A549 (cell line): ENCODE measurements at regions not wholly inside any gene's neighbourhood (a gene's known extent, or its start where the extent isn't known, plus 50 kb on each side); places are given as distances from the start of the nearest gene placed in this dataset.

Source experiments
- ATAC-seq, 2 experiments: fragments of 200-7000 bp in 1 of 2; fragments of >200 bp in 1 of 2; cut with Nextera tagmentation in 1 of 2; cut with Tn5 transposase in 1 of 2; 3 replicates each; pipeline versions ENCODE4 v1.8.0 to v1.9.1; 2018 to 2020; ENCODE audit warnings: mild to moderate bottlenecking in 1 of 2, moderate library complexity in 1 of 2
- CTCF ChIA-PET: fragments of 300-600 bp; sonication (Branson Sonifier 250); formaldehyde crosslinking; extraction: SDS; loops from one replicate; lab custom pipeline; 2021; ENCODE audit warnings: antibody characterized with exemption, inconsistent platforms; lab: Yijun Ruan, JAX
- POLR2A ChIA-PET: fragments of 350-600 bp; formaldehyde crosslinking; extraction: SDS; loops from one replicate; lab custom pipeline; 2021; ENCODE audit warnings: antibody characterized with exemption, inconsistent platforms; lab: Yijun Ruan, JAX
- DNase-seq, 2 experiments: peaks; one replicate each; pipeline versions ENCODE4 v3.0.0 to v3.0.0-alpha.2; 2011 to 2016; ENCODE audit warnings: low read depth in 1 of 2, low spot score in 1 of 2
- FAIRE-seq: peaks from 2 replicates; lab custom pipeline; 2011; peaks lifted over from hg19 to GRCh38; lab: Jason Lieb, UNC
- H3K27ac ChIP-seq, 2 experiments: fragments of >200 bp; sonication (Bioruptor Twin); formaldehyde crosslinking; 3 replicates each; pipeline ENCODE4 v1.5.1; 2016 to 2017
- H3K4me1 ChIP-seq: fragments of >200 bp; sonication (Bioruptor Twin); formaldehyde crosslinking; 3 replicates; pipeline ENCODE4 v1.6.1; 2016
- H3K4me2 ChIP-seq: fragments of >200 bp; sonication (Bioruptor Twin); formaldehyde crosslinking; 3 replicates; pipeline ENCODE4 v1.6.1; 2016
- H3K4me3 ChIP-seq: fragments of >200 bp; sonication (Bioruptor Twin); formaldehyde crosslinking; 3 replicates; pipeline ENCODE4 v1.5.1; 2016
- H3K9me3 ChIP-seq: fragments of >200 bp; sonication (Bioruptor Twin); formaldehyde crosslinking; 3 replicates; pipeline ENCODE4 v1.6.1; 2016
- BCL3 ChIP-seq: fragments of >200 bp; sonication (Bioruptor Twin); formaldehyde crosslinking; IDR thresholded peaks from 3 replicates; pipeline ENCODE4 v1.6.1; 2016
- CEBPB ChIP-seq, 2 experiments: fragments of >200 bp in 1 of 2; sonication (Bioruptor Twin) in 1 of 2; formaldehyde crosslinking in 1 of 2; IDR thresholded peaks; 2 replicates each; pipeline ENCODE4 v1.6.1; 2012 to 2016
- CHD2 ChIP-seq: fragments of 150-350 bp; IDR thresholded peaks from 2 replicates; pipeline ENCODE4 v1.6.1; 2014; ENCODE audit warnings: low read length; ENCODE audit not compliant: partially characterized antibody
- CTCF ChIP-seq: fragments of >200 bp; sonication (Bioruptor Twin); formaldehyde crosslinking; IDR thresholded peaks from 3 replicates; pipeline ENCODE4 v1.5.1; 2016
- EHMT2 ChIP-seq: fragments of 200-600 bp; sonication (generic); IDR thresholded peaks from 2 replicates; pipeline ENCODE4 v1.6.1; 2016; ENCODE audit warnings: antibody characterized with exemption, low read depth, mild to moderate bottlenecking, moderate library complexity
- ELK1 ChIP-seq: fragments of 150-350 bp; IDR thresholded peaks from 2 replicates; pipeline ENCODE4 v1.6.1; 2014; ENCODE audit warnings: low read depth, mild to moderate bottlenecking, low read length
- EP300 ChIP-seq, 2 experiments: fragments of >200 bp; sonication (Bioruptor Twin); formaldehyde crosslinking; IDR thresholded peaks; 2 replicates in 1 of 2; 3 replicates in 1 of 2; pipeline ENCODE4 v1.6.1; 2016 to 2017
- FOSB ChIP-seq: fragments of 250-450 bp; sonication (Bioruptor Pico); IDR thresholded peaks from 2 replicates; pipeline ENCODE4 v1.5.0; 2020; ENCODE audit warnings: mild to moderate bottlenecking, moderate library complexity
- FOXS1 ChIP-seq: fragments of 250-450 bp; sonication (Bioruptor Pico); IDR thresholded peaks from 2 replicates; pipeline ENCODE4 v1.5.0; 2020; ENCODE audit warnings: mild to moderate bottlenecking, moderate library complexity
- HOXB5 ChIP-seq: fragments of 250-450 bp; sonication (Bioruptor Pico); IDR thresholded peaks from 2 replicates; pipeline ENCODE4 v1.5.0; 2020; ENCODE audit warnings: mild to moderate bottlenecking, moderate library complexity
- JUN ChIP-seq, 2 experiments: fragments of >200 bp; sonication (Bioruptor Twin); formaldehyde crosslinking; IDR thresholded peaks; 2 replicates in 1 of 2; 3 replicates in 1 of 2; pipeline ENCODE4 v1.6.1; 2016 to 2017
- KDM1A ChIP-seq: fragments of 200-600 bp; sonication (generic); IDR thresholded peaks from 2 replicates; pipeline ENCODE4 v1.6.1; 2016; ENCODE audit warnings: low read depth, mild to moderate bottlenecking
- MAFK ChIP-seq: fragments of 450-650 bp; IDR thresholded peaks from 2 replicates; pipeline ENCODE4 v1.6.1; 2014; ENCODE audit not compliant: partially characterized antibody
- MAX ChIP-seq: IDR thresholded peaks from 2 replicates; pipeline ENCODE4 v1.6.1; 2012
- NPAS2 ChIP-seq: fragments of 250-450 bp; sonication (Bioruptor Pico); IDR thresholded peaks from 2 replicates; pipeline ENCODE4 v1.8.0; 2022; ENCODE audit warnings: mild to moderate bottlenecking, moderate library complexity, borderline replicate concordance
- PBX3 ChIP-seq: IDR thresholded peaks from 2 replicates; pipeline ENCODE4 v1.6.1; 2012
- SMC3 ChIP-seq: fragments of >200 bp; sonication (Bioruptor Twin); formaldehyde crosslinking; IDR thresholded peaks from 3 replicates; pipeline ENCODE4 v1.6.1; 2018; ENCODE audit warnings: inconsistent platforms
- USF2 ChIP-seq: fragments of 450-650 bp; IDR thresholded peaks from 2 replicates; pipeline ENCODE4 v1.6.1; 2014; ENCODE audit warnings: antibody characterized with exemption
- WGBS: methylation state at CpG from one replicate; pipeline ENCODE4 v1.1.6; 2017; ENCODE audit errors: missing lambda C conversion rate; 5-methylcytosine and 5-hydroxymethylcytosine counted together

- CTCF ChIA-PET = no interaction called here
- WGBS = 3% methylated on average over 11 of the region's 11 CpGs
- peak overlapping the region; percentile 92 for H3K4me2 ChIP-seq
- POLR2A ChIA-PET = interaction anchor here (0.6 kb wide), 1 partner anchor 52 kb away, joined by 3 read pairs; no protein-coding TSS in a partner anchor
- no peak for FAIRE-seq
- DNase-seq = peak; percentile 5 to 70
- peaks cover 30% of the 10 kb centered on the region for H3K4me1 ChIP-seq
- peak overlapping the region; percentile 75 to 81 for H3K27ac ChIP-seq
- TF ChIP-seq EP300 (IDR thresholded peaks at IDR 0.05) (no peak), USF2 (peak; percentile 55; the same call in 1 of the 2 replicates), MAFK (peak; percentile 7), KDM1A (no peak), MAX (0 out of 2 replicates have a peak, but pooled peaks have one; percentile 2)
- peak overlapping the region; percentile 59 for H3K4me3 ChIP-seq
- H3K9me3 ChIP-seq = no peaks in the 10 kb centered on the region
- ATAC-seq = peak; percentile 68 to 77
Measured at GRCh38 chr21:16534408-16535101, 804.8 kb downstream of the USP25 start.

GRCh38 chr21:16535102-16535422 lies 805.3 kb downstream of the USP25 start:
- TF ChIP-seq JUN (IDR thresholded peaks at IDR 0.05) (0 out of 5 replicates have a peak, but pooled peaks of 1 of the 2 experiments have one; percentile 31), HOXB5 (no peak), FOSB (CRISPR knock-in tag) (no peak), BCL3 (no peak)
- 2% methylated on average over 6 of the region's 6 CpGs for WGBS
- peak overlapping the region; percentile 59 for H3K4me3 ChIP-seq
- ATAC-seq = peak; percentile 79 to 83; a peak in 5 of 6 replicates
- CTCF ChIA-PET = no interaction called here
- POLR2A ChIA-PET = no interaction called here
- peak overlapping the region; percentile 92 for H3K4me2 ChIP-seq
- peaks cover 30% of the 10 kb centered on the region for H3K4me1 ChIP-seq
- no peaks in the 10 kb centered on the region for H3K9me3 ChIP-seq
- DNase-seq = peak in 1 of 2 experiments; percentile 82
- H3K27ac ChIP-seq = peak overlapping the region; percentile 75 to 81
- FAIRE-seq = no peak

- Histone ChIP-seq H3K4me2 (peak overlapping the region; percentile 92), H3K4me3 (peak overlapping the region; percentile 59), H3K4me1 (peaks cover 30% of the 10 kb centered on the region), H3K27ac (peak overlapping the region; percentile 75 to 81), H3K9me3 (no peaks in the 10 kb centered on the region)
- WGBS = 2% methylated on average over 1 of the region's 1 CpG
- ATAC-seq (no peak), FAIRE-seq (no peak), DNase-seq (no peak)
- ChIA-PET POLR2A (no interaction called here), CTCF (no interaction called here)
- no peak for TF ChIP-seq CTCF
- no peak for TF ChIP-seq PBX3
- no peak for TF ChIP-seq FOXS1 (CRISPR knock-in tag)
- TF ChIP-seq SMC3 = no peak
Measured at GRCh38 chr21:16535626-16536025, 805.8 kb downstream of the USP25 start.

GRCh38 chr21:16536140-16536539 lies 806.4 kb downstream of the USP25 start:
- Histone ChIP-seq H3K9me3 (no peaks in the 10 kb centered on the region), H3K4me3 (peak overlapping the region; percentile 59), H3K27ac (peak overlapping the region in 1 of 2 experiments; percentile 81; a peak in 3 of 6 replicates), H3K4me1 (peaks cover 34% of the 10 kb centered on the region), H3K4me2 (peak overlapping the region; percentile 92)
- ChIA-PET POLR2A (no interaction called here), CTCF (no interaction called here)
- ATAC-seq (no peak), DNase-seq (no peak), FAIRE-seq (no peak)
- TF ChIP-seq PBX3 (no peak), EHMT2 (no peak), CEBPB (IDR thresholded peaks at IDR 0.05) (no peak), HOXB5 (no peak), FOSB (CRISPR knock-in tag) (no peak), CTCF (no peak), KDM1A (no peak), NPAS2 (CRISPR knock-in tag) (no peak), CHD2 (no peak), ELK1 (no peak), JUN (IDR thresholded peaks at IDR 0.05) (no peak)
